GM23338 (cell line): ENCODE measurements at regions not wholly inside any gene's neighbourhood (a gene's known extent, or its start where the extent isn't known, plus 50 kb on each side); places are given as distances from the start of the nearest gene placed in this dataset.

Source experiments
- ATAC-seq: fragments of 200-7000 bp; cut with Tn5 transposase; 3 replicates; pipeline ENCODE4 v1.9.1; 2020
- DNase-seq: peaks from one replicate; pipeline ENCODE4 v3.0.0-alpha.2; 2015; ENCODE audit warnings: low spot score
- H2AFZ ChIP-seq: fragments of 200-600 bp; sonication (generic); 2 replicates; pipeline ENCODE4 v1.8.0; 2016; ENCODE audit warnings: antibody characterized with exemption, mild to moderate bottlenecking, moderate library complexity
- H3F3A ChIP-seq: fragments of 200-600 bp; sonication (generic); replicated peaks from 2 replicates; pipeline ENCODE4 v1.8.0; 2017; ENCODE audit warnings: antibody characterized with exemption, mixed run types, low read depth
- H3K27ac ChIP-seq: fragments of 200-600 bp; sonication (generic); 2 replicates; pipeline ENCODE4 v1.6.1; 2016; ENCODE audit warnings: low read depth
- H3K27me3 ChIP-seq: fragments of 200-600 bp; sonication (generic); 2 replicates; pipeline ENCODE4 v1.8.0; 2016; ENCODE audit warnings: mild to moderate bottlenecking, mixed run types, moderate library complexity; ENCODE audit not compliant: insufficient read depth
- H3K36me3 ChIP-seq: fragments of 200-600 bp; sonication (generic); 2 replicates; pipeline ENCODE4 v1.8.0; 2016; ENCODE audit warnings: mild to moderate bottlenecking; ENCODE audit not compliant: insufficient read depth
- H3K4me1 ChIP-seq: fragments of 200-600 bp; sonication (generic); 2 replicates; pipeline ENCODE4 v1.8.0; 2016; ENCODE audit warnings: mild to moderate bottlenecking, moderate library complexity; ENCODE audit not compliant: insufficient read depth
- H3K4me2 ChIP-seq: fragments of 200-600 bp; sonication (generic); 2 replicates; pipeline ENCODE4 v1.7.1; 2017; ENCODE audit warnings: mixed run types
- H3K4me3 ChIP-seq: fragments of 200-600 bp; sonication (generic); 2 replicates; pipeline ENCODE4 v1.6.1; 2016; ENCODE audit warnings: mixed run types
- H3K79me2 ChIP-seq: fragments of 200-600 bp; sonication (generic); replicated peaks from 2 replicates; pipeline ENCODE4 v1.8.0; 2017; ENCODE audit warnings: mild to moderate bottlenecking; ENCODE audit not compliant: insufficient read depth
- H3K9me2 ChIP-seq: fragments of 200-600 bp; sonication (generic); 2 replicates; pipeline ENCODE4 v1.8.0; 2017; ENCODE audit not compliant: insufficient read depth
- H4K20me1 ChIP-seq: fragments of 200-600 bp; sonication (generic); replicated peaks from 2 replicates; pipeline ENCODE4 v1.8.0; 2017; ENCODE audit warnings: mild to moderate bottlenecking; ENCODE audit not compliant: insufficient read depth
- H3K27ac Mint-ChIP-seq: 2 replicates; pipeline ENCODE4 v1.8.0; 2020; ENCODE audit warnings: inconsistent platforms, mild to moderate bottlenecking, moderate library complexity, mixed read lengths
- H3K27me3 Mint-ChIP-seq: 3 replicates; pipeline ENCODE4 v1.8.0; 2022; ENCODE audit warnings: low read depth, mild to moderate bottlenecking, moderate library complexity, mixed read lengths, inconsistent platforms; ENCODE audit not compliant: insufficient read depth, poor library complexity
- H3K36me3 Mint-ChIP-seq: 3 replicates; pipeline ENCODE4 v1.8.0; 2021; ENCODE audit warnings: low read depth, mild to moderate bottlenecking, inconsistent platforms, moderate library complexity, mixed read lengths
- H3K4me1 Mint-ChIP-seq: 3 replicates; pipeline ENCODE4 v1.8.0; 2020; ENCODE audit warnings: mild to moderate bottlenecking, inconsistent platforms, mixed read lengths
- H3K4me3 Mint-ChIP-seq: 3 replicates; pipeline ENCODE4 v1.8.0; 2021; ENCODE audit warnings: moderate library complexity, mild to moderate bottlenecking, inconsistent platforms, mixed read lengths
- H3K9me3 Mint-ChIP-seq: 3 replicates; pipeline ENCODE4 v1.8.0; 2020; ENCODE audit warnings: moderate library complexity, mild to moderate bottlenecking, inconsistent platforms, mixed read lengths
- CREB1 ChIP-seq: fragments of 250-450 bp; sonication (Bioruptor Pico); IDR thresholded peaks from 2 replicates; pipeline ENCODE4 v1.5.0; 2020; ENCODE audit warnings: low read depth, mild to moderate bottlenecking, moderate library complexity
- CTCF ChIP-seq, 2 experiments: fragments of 200-600 bp in 1 of 2; sonication (generic) in 1 of 2; conservative IDR thresholded peaks; 2 replicates each; pipeline versions ENCODE4 v1.5.1 to v1.6.1; 2016 to 2017; ENCODE audit warnings: antibody characterized with exemption in 2 of 2, low read depth in 2 of 2, mild to moderate bottlenecking in 2 of 2, moderate library complexity in 1 of 2
- ETS1 ChIP-seq: IDR thresholded peaks from 2 replicates; pipeline ENCODE4 v1.6.1; 2016; ENCODE audit warnings: antibody characterized with exemption
- EZH2 ChIP-seq: fragments of 200-600 bp; sonication (generic); IDR thresholded peaks from one replicate; pipeline ENCODE4 v1.8.0; 2017; ENCODE audit warnings: antibody characterized with exemption, mild to moderate bottlenecking, low read depth; ENCODE audit not compliant: unreplicated experiment
- EZH2phosphoT487 ChIP-seq: fragments of 200-600 bp; sonication (generic); IDR thresholded peaks from one replicate; pipeline ENCODE4 v1.8.1; 2018; ENCODE audit warnings: antibody characterized with exemption; ENCODE audit not compliant: unreplicated experiment
- NANOG ChIP-seq: IDR thresholded peaks from 2 replicates; pipeline ENCODE4 v1.6.1; 2016; ENCODE audit warnings: antibody characterized with exemption, borderline replicate concordance
- POLR2AphosphoS5 ChIP-seq: IDR thresholded peaks from 2 replicates; pipeline ENCODE4 v1.6.1; 2016; ENCODE audit warnings: antibody characterized with exemption, low read depth
- REST ChIP-seq: IDR thresholded peaks from one replicate; pipeline ENCODE4 v1.6.1; 2018; ENCODE audit warnings: antibody characterized with exemption; ENCODE audit not compliant: unreplicated experiment
- STAT1 ChIP-seq: IDR thresholded peaks from one replicate; pipeline ENCODE4 v1.6.1; 2016; ENCODE audit warnings: antibody characterized with exemption; ENCODE audit not compliant: unreplicated experiment
- ZNF114 ChIP-seq: fragments of 250-450 bp; sonication (Bioruptor Pico); IDR thresholded peaks from 2 replicates; pipeline ENCODE4 v1.5.0; 2020; ENCODE audit warnings: mild to moderate bottlenecking, moderate library complexity

- Mint-ChIP-seq H3K27ac (no peak overlapping the region), H3K36me3 (no peaks in the 10 kb centered on the region; the same call in 2 of the 3 replicates), H3K4me1 (no peaks in the 10 kb centered on the region), H3K9me3 (no peaks in the 10 kb centered on the region; the same call in 2 of the 3 replicates), H3K27me3 (no peaks in the 10 kb centered on the region), H3K4me3 (no peak overlapping the region)
- H3K9me2 ChIP-seq, result no peaks in the 10 kb centered on the region
- no peak overlapping the region for H3K27ac ChIP-seq
- no peaks in the 10 kb centered on the region for H3K27me3 ChIP-seq
- no peaks in the 10 kb centered on the region for H3K79me2 ChIP-seq
- H3K36me3 ChIP-seq, result no peaks in the 10 kb centered on the region
- TF ChIP-seq EZH2phosphoT487, result no peak
- no peak for TF ChIP-seq POLR2AphosphoS5
- TF ChIP-seq ZNF114 (CRISPR knock-in tag), result no peak
- H3K4me1 ChIP-seq, result no peaks in the 10 kb centered on the region
- DNase-seq (no peak), ATAC-seq (no peak)
- no peak overlapping the region for H3K4me2 ChIP-seq
- no peaks in the 10 kb centered on the region for H3F3A ChIP-seq
- H3K4me3 ChIP-seq, result no peak overlapping the region
- no peak overlapping the region for H2AFZ ChIP-seq
- no peaks in the 10 kb centered on the region for H4K20me1 ChIP-seq
These were observed 145.8 kb downstream of the BTG1 start for GRCh38 chr12:91999823-92000222.

GRCh38 chr12:91998316-91998715 lies 147.3 kb downstream of the BTG1 start:
- Mint-ChIP-seq H3K36me3 (no peaks in the 10 kb centered on the region; the same call in 2 of the 3 replicates), H3K4me1 (no peaks in the 10 kb centered on the region), H3K9me3 (no peaks in the 10 kb centered on the region; the same call in 2 of the 3 replicates), H3K4me3 (no peak overlapping the region), H3K27me3 (no peaks in the 10 kb centered on the region), H3K27ac (no peak overlapping the region)
- H3K27me3 ChIP-seq, result no peaks in the 10 kb centered on the region
- no peak overlapping the region for H3K27ac ChIP-seq
- no peaks in the 10 kb centered on the region for H3K4me1 ChIP-seq
- no peaks in the 10 kb centered on the region for H3K9me2 ChIP-seq
- no peak overlapping the region for H2AFZ ChIP-seq
- DNase-seq, result no peak
- no peak for ATAC-seq
- H4K20me1 ChIP-seq, result no peaks in the 10 kb centered on the region
- no peaks in the 10 kb centered on the region for H3K36me3 ChIP-seq
- H3K4me2 ChIP-seq, result no peak overlapping the region
- no peak overlapping the region for H3K4me3 ChIP-seq
- no peaks in the 10 kb centered on the region for H3F3A ChIP-seq
- H3K79me2 ChIP-seq, result no peaks in the 10 kb centered on the region
- TF ChIP-seq CREB1 (CRISPR knock-in tag) (no peak), STAT1 (no peak), REST (no peak), ETS1 (no peak), POLR2AphosphoS5 (no peak), NANOG (no peak), EZH2 (no peak), EZH2phosphoT487 (no peak), CTCF (conservative IDR thresholded peaks at IDR 0.05; ENCODE audit: low read depth in 2 of 2) (no peak)
